ENCODE measurements at regions not wholly inside any gene's neighbourhood (a gene's known extent, or its start where the extent isn't known, plus 50 kb on each side); places are given as distances from the start of the nearest gene placed in this dataset.

DNA sequence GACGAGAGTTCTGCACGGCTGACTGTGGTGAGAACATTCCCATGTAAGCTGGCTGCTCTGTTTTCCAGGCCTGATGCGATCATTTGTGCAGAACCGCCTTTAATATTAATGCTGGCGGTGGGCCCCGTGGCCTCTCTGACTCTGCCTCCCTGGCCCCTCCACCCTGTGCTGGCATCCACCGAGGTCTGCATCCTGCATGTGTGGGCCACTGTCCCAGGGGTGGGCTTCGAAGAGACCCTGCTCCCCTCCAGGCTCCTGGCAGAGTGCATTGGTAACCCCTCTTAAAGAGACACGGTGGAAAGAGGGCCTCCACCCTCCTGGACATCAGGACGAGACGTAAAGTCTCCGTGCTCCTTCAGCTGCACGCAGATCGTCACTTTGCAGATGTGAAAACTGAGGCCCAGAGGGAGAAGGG is 67.3 kb upstream of the FAM20C start:
- H3K14ac ChIP-seq (ENCODE audit: insufficient read length): no peak overlapping the region
- H2BK12ac ChIP-seq (ENCODE audit: low read depth, low read length): no peak overlapping the region
- no peak overlapping the region for H2BK120ac ChIP-seq (replicated peaks; ENCODE audit: low read depth, low read length)
- H3K36me3 ChIP-seq (ENCODE audit: control insufficient read depth in 2 of 4, insufficient read depth in 4 of 4, low read length in 3 of 4): no peaks in the 10 kb centered on the region
- DNase-seq (ENCODE audit: low read depth in 1 of 2, low spot score in 2 of 2) (no peak), FAIRE-seq (no peak)
- no peak overlapping the region for H2BK5ac ChIP-seq (ENCODE audit: low read depth, low read length)
- H3K4me3 ChIP-seq (ENCODE audit: extremely low read depth in 1 of 4, insufficient read depth in 2 of 4, low read depth in 3 of 4, low read length in 4 of 4): no peak overlapping the region
- H4K8ac ChIP-seq (ENCODE audit: extremely low read depth, insufficient read depth, low read length): no peak overlapping the region; the same call in 1 of the 2 replicates
- H3K56ac ChIP-seq (replicated peaks; ENCODE audit: insufficient read length, low read depth, low read length): no peak overlapping the region
- H3K18ac ChIP-seq (ENCODE audit: extremely low read depth, low read length): no peak overlapping the region
- whole genome bisulfite sequencing, 2 experiments (ENCODE audit: extremely low coverage in 1 of 2, insufficient coverage in 1 of 2, insufficient read length in 1 of 2, insufficient replicate concordance in 2 of 2, low coverage in 1 of 2, low lambda C conversion rate in 2 of 2, missing lambda C conversion rate in 1 of 2): 92% methylated on average over 14 of the region's 14 CpGs; no CpG with 5 or more reads in 1 of the 2 experiments
- peaks cover 0 to 18% (median 9%) of the 10 kb centered on the region in 4 experiments for H3K4me1 ChIP-seq (replicated peaks in 1 of 4; ENCODE audit: control insufficient read depth in 3 of 4, insufficient read depth in 4 of 4, low read length in 3 of 4)
- peaks cover 0 to 4% (median under 1%) of the 10 kb centered on the region in 4 experiments; a peak in 2 of 7 replicates for H3K27me3 ChIP-seq (replicated peaks in 1 of 4; ENCODE audit: control insufficient read depth in 3 of 4, extremely low read depth in 1 of 4, insufficient read depth in 3 of 4, low read length in 3 of 4)
- POLR2A ChIA-PET (ENCODE audit: partially characterized antibody): interaction anchor here (0.6 to 2.2 kb wide), 2 partner anchors 9 to 19 kb away, joined by 3 to 7 read pairs; no protein-coding TSS in a partner anchor
- no peak overlapping the region for H2AK5ac ChIP-seq (ENCODE audit: low read depth, low read length)
- CTCF ChIA-PET (ENCODE audit: partially characterized antibody): interaction anchor here (1.2 to 2.2 kb wide), 6 partner anchors 9 to 106 kb away, joined by 3 to 7 read pairs (median 6); no protein-coding TSS in a partner anchor
- H3K4me2 ChIP-seq (ENCODE audit: insufficient read depth in 1 of 2, low read depth in 2 of 2, low read length in 2 of 2): no peak overlapping the region
- H4K91ac ChIP-seq (replicated peaks; ENCODE audit: insufficient read length, low read length): peak overlapping the region; percentile 36
- H3K4ac ChIP-seq (replicated peaks; ENCODE audit: insufficient read length, low read depth, low read length): no peak overlapping the region
- no peak overlapping the region for H3K9ac ChIP-seq (replicated peaks in 1 of 4; ENCODE audit: extremely low read depth in 1 of 4, low read depth in 3 of 4, low read length in 3 of 4)
- H4K20me1 ChIP-seq (replicated peaks in 1 of 2; ENCODE audit: control insufficient read depth in 1 of 2, insufficient read depth in 2 of 2, low read length in 2 of 2): no peaks in the 10 kb centered on the region
- H2BK20ac ChIP-seq (ENCODE audit: low read length): 0 out of 2 replicates have a peak overlapping the region, but pooled peaks have one; percentile 10
- H3K79me2 ChIP-seq (ENCODE audit: control insufficient read depth in 1 of 2, insufficient read depth in 2 of 2, low read length in 2 of 2): no peaks in the 10 kb centered on the region
- 0 out of 2 replicates have a peak overlapping the region, but pooled peaks have one; percentile 73 for H2BK15ac ChIP-seq (ENCODE audit: low read length)
- no peaks in the 10 kb centered on the region for H3K9me3 ChIP-seq (ENCODE audit: insufficient read depth in 2 of 2, low read depth in 1 of 2, low read length in 1 of 2)
- peaks cover 6% of the 10 kb centered on the region; the same call in 1 of the 2 replicates for H3K23me2 ChIP-seq (ENCODE audit: low read depth, low read length)
- no peak overlapping the region for H4K5ac ChIP-seq (ENCODE audit: insufficient read length, low read depth, low read length)
- H3K79me1 ChIP-seq (ENCODE audit: low read depth, low read length): no peaks in the 10 kb centered on the region
- H3K23ac ChIP-seq (ENCODE audit: insufficient read length): no peak overlapping the region
- no peak overlapping the region for H3K27ac ChIP-seq (ENCODE audit: low read depth, low read length)
- H2AFZ ChIP-seq (ENCODE audit: low read length): no peak overlapping the region
- TF ChIP-seq CHD2 (IDR thresholded peaks at IDR 0.05; ENCODE audit: low read length) (no peak), EGR1 (IDR thresholded peaks at IDR 0.05; ENCODE audit: borderline replicate concordance, low read depth, low read length) (no peak), BACH1 (IDR thresholded peaks at IDR 0.05; ENCODE audit: low read length) (no peak), GTF2F1 (IDR thresholded peaks at IDR 0.05; ENCODE audit: borderline replicate concordance, low read depth, low read length) (no peak), NANOG (IDR thresholded peaks at IDR 0.05; ENCODE audit: insufficient read depth, low read depth, low read length, poor library complexity, severe bottlenecking) (no peak), ASH2L (IDR thresholded peaks at IDR 0.05; ENCODE audit: low read length) (no peak), KDM1A (IDR thresholded peaks at IDR 0.05; ENCODE audit: borderline replicate concordance, low read length) (no peak), SAP30 (IDR thresholded peaks at IDR 0.05; ENCODE audit: insufficient read depth, insufficient replicate concordance, low read length) (no peak), SRF (IDR thresholded peaks at IDR 0.05; ENCODE audit: low read depth, low read length) (no peak), TAF7 (optimal IDR thresholded peaks at IDR 0.05; ENCODE audit: borderline replicate concordance, low read depth, low read length) (no peak)
- TF ChIP-seq, protein P1, sequence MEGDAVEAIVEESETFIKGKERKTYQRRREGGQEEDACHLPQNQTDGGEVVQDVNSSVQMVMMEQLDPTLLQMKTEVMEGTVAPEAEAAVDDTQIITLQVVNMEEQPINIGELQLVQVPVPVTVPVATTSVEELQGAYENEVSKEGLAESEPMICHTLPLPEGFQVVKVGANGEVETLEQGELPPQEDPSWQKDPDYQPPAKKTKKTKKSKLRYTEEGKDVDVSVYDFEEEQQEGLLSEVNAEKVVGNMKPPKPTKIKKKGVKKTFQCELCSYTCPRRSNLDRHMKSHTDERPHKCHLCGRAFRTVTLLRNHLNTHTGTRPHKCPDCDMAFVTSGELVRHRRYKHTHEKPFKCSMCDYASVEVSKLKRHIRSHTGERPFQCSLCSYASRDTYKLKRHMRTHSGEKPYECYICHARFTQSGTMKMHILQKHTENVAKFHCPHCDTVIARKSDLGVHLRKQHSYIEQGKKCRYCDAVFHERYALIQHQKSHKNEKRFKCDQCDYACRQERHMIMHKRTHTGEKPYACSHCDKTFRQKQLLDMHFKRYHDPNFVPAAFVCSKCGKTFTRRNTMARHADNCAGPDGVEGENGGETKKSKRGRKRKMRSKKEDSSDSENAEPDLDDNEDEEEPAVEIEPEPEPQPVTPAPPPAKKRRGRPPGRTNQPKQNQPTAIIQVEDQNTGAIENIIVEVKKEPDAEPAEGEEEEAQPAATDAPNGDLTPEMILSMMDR (IDR thresholded peaks at IDR 0.05; ENCODE audit: control extremely low read depth in 1 of 3, insufficient read depth in 1 of 3, low read depth in 1 of 3, low read length in 3 of 3): no peak

All from H1 (cell line).